ENCODE measurements at regions not wholly inside any gene's neighbourhood (a gene's known extent, or its start where the extent isn't known, plus 50 kb on each side); places are given as distances from the start of the nearest gene placed in this dataset.

GRCh38 chr4:151558496-151559113, 149.6 kb downstream of the FHIP1A start:
- no peaks in the 10 kb centered on the region for H3K9me3 ChIP-seq (replicated peaks in 1 of 2; ENCODE audit: control insufficient read depth in 1 of 2, insufficient read depth in 1 of 2, low read length in 2 of 2)
- no peak overlapping the region for H3K9ac ChIP-seq (ENCODE audit: insufficient read depth, low read length, poor library complexity, severe bottlenecking)
- Mint-ChIP-seq H3K36me3 (no peaks in the 10 kb centered on the region), H3K27me3 (ENCODE audit: low read depth in 3 of 3) (peaks cover 4 to 11% (median 8%) of the 10 kb centered on the region in 3 donors), H3K27ac (no peak overlapping the region), H3K4me3 (no peak overlapping the region), H3K4me1 (no peaks in the 10 kb centered on the region), H3K9me3 (peaks cover 0 to 2% (median 0%) of the 10 kb centered on the region in 7 donors)
- no peak for DNase-seq
- no peak overlapping the region for H3K4me2 ChIP-seq (replicated peaks; ENCODE audit: extremely low read depth, low read length, poor library complexity, severe bottlenecking)
- intact Hi-C loops (cut with micrococcal nuclease) = no loop called here
- no peaks in the 10 kb centered on the region for H3K79me2 ChIP-seq (ENCODE audit: insufficient read depth, low read length)
- H3K4me3 ChIP-seq (replicated peaks in 1 of 3; ENCODE audit: low read depth in 2 of 3, low read length in 3 of 3) = no peak overlapping the region
- TF ChIP-seq CTCF (IDR thresholded peaks at IDR 0.05) = no peak
- H3K36me3 ChIP-seq (replicated peaks in 1 of 2; ENCODE audit: control insufficient read depth in 1 of 2, insufficient read depth in 2 of 2, low read length in 2 of 2) = no peaks in the 10 kb centered on the region
- H2AFZ ChIP-seq (ENCODE audit: insufficient read depth, low read depth, low read length, poor library complexity, severe bottlenecking) = no peak overlapping the region
- no CpG with 5 or more reads among the region's 3 CpGs for WGBS (ENCODE audit: insufficient coverage)
- no peaks in the 10 kb centered on the region for H3K4me1 ChIP-seq (ENCODE audit: control insufficient read depth in 1 of 2, insufficient read depth in 2 of 2, low read length in 2 of 2)
- peaks cover 4 to 6% of the 10 kb centered on the region in 2 donors for H3K27me3 ChIP-seq (ENCODE audit: control insufficient read depth in 2 of 2, insufficient read depth in 2 of 2, low read length in 2 of 2)
- no peak overlapping the region for H3K27ac ChIP-seq (ENCODE audit: low read depth in 1 of 2, low read length in 2 of 2)
- no peaks in the 10 kb centered on the region for H4K20me1 ChIP-seq (ENCODE audit: insufficient read depth, low read length)

- intact Hi-C loops (cut with micrococcal nuclease) = no loop called here
- Mint-ChIP-seq H3K4me3 (no peak overlapping the region), H3K36me3 (no peaks in the 10 kb centered on the region), H3K9me3 (peaks cover 0 to 2% (median 0%) of the 10 kb centered on the region in 7 donors), H3K4me1 (no peaks in the 10 kb centered on the region), H3K27ac (no peak overlapping the region), H3K27me3 (ENCODE audit: low read depth in 3 of 3) (peaks cover 7 to 19% (median 8%) of the 10 kb centered on the region in 3 donors)
- H3K4me1 ChIP-seq (ENCODE audit: control insufficient read depth in 1 of 2, insufficient read depth in 2 of 2, low read length in 2 of 2) = no peaks in the 10 kb centered on the region
- no peak overlapping the region for H3K27ac ChIP-seq (ENCODE audit: low read depth in 1 of 2, low read length in 2 of 2)
- no peak overlapping the region for H2AFZ ChIP-seq (ENCODE audit: insufficient read depth, low read depth, low read length, poor library complexity, severe bottlenecking)
- no peaks in the 10 kb centered on the region for H3K36me3 ChIP-seq (replicated peaks in 1 of 2; ENCODE audit: control insufficient read depth in 1 of 2, insufficient read depth in 2 of 2, low read length in 2 of 2)
- no peak for TF ChIP-seq CTCF (IDR thresholded peaks at IDR 0.05)
- no peak for DNase-seq
- H3K9me3 ChIP-seq (replicated peaks in 1 of 2; ENCODE audit: control insufficient read depth in 1 of 2, insufficient read depth in 1 of 2, low read length in 2 of 2) = no peaks in the 10 kb centered on the region
- no peaks in the 10 kb centered on the region for H4K20me1 ChIP-seq (ENCODE audit: insufficient read depth, low read length)
- no peaks in the 10 kb centered on the region for H3K79me2 ChIP-seq (ENCODE audit: insufficient read depth, low read length)
- no peak overlapping the region for H3K4me3 ChIP-seq (replicated peaks in 1 of 3; ENCODE audit: low read depth in 2 of 3, low read length in 3 of 3)
- H3K27me3 ChIP-seq (ENCODE audit: control insufficient read depth in 2 of 2, insufficient read depth in 2 of 2, low read length in 2 of 2) = peaks cover 4 to 6% of the 10 kb centered on the region in 2 donors
- H3K4me2 ChIP-seq (replicated peaks; ENCODE audit: extremely low read depth, low read length, poor library complexity, severe bottlenecking) = no peak overlapping the region
- no CpG with 5 or more reads among the region's 2 CpGs for WGBS (ENCODE audit: insufficient coverage)
- H3K9ac ChIP-seq (ENCODE audit: insufficient read depth, low read length, poor library complexity, severe bottlenecking) = no peak overlapping the region
These were observed 150.6 kb downstream of the FHIP1A start for GRCh38 chr4:151559595-151559994.

Measured in CD14-positive monocyte (primary cell).